Kidney (tissue), 13 donors: ENCODE measurements at regions not wholly inside any gene's neighbourhood (a gene's known extent, or its start where the extent isn't known, plus 50 kb on each side); places are given as distances from the start of the nearest gene placed in this dataset.

Experiments
- DNase-seq, 5 donors: peaks; one replicate each; pipeline ENCODE4 v3.0.0-alpha.2; 2013 to 2020
- FAIRE-seq: peaks from 2 replicates; lab custom pipeline; 2012; peaks lifted over from hg19 to GRCh38; lab: Jason Lieb, UNC
- H3K27ac ChIP-seq, 2 donors: one replicate each; pipeline ENCODE4 v1.7.0; 2013; ENCODE audit warnings: low read depth in 2 of 2, low read length in 2 of 2, inconsistent platforms in 1 of 2
- H3K27me3 ChIP-seq: one replicate; pipeline ENCODE4 v1.7.1; 2013; ENCODE audit warnings: low read length, inconsistent platforms; ENCODE audit not compliant: control insufficient read depth, insufficient read depth
- H3K36me3 ChIP-seq, 3 donors: one replicate each; pipeline versions ENCODE4 v1.7.0 to v1.7.1; 2013; ENCODE audit warnings: low read length in 3 of 3, control low read depth in 1 of 3, inconsistent platforms in 1 of 3; ENCODE audit not compliant: insufficient read depth in 3 of 3, control insufficient read depth in 2 of 3
- H3K4me1 ChIP-seq, 3 donors: one replicate each; pipeline versions ENCODE4 v1.7.0 to v1.7.1; 2013; ENCODE audit warnings: low read length in 3 of 3, inconsistent platforms in 1 of 3, low read depth in 1 of 3; ENCODE audit not compliant: control insufficient read depth in 2 of 3, insufficient read depth in 2 of 3
- H3K4me3 ChIP-seq, 3 donors: one replicate each; pipeline versions ENCODE4 v1.7.0 to v1.8.1; 2013; ENCODE audit warnings: low read length in 3 of 3, control low read depth in 1 of 3, inconsistent platforms in 1 of 3
- H3K9ac ChIP-seq, 3 donors: one replicate each; pipeline versions ENCODE4 v1.7.0 to v1.7.1; 2013; ENCODE audit warnings: low read length in 3 of 3, control low read depth in 1 of 3, inconsistent platforms in 1 of 3
- H3K9me3 ChIP-seq, 3 donors: one replicate each; pipeline versions ENCODE4 v1.7.0 to v1.7.1; 2013; ENCODE audit warnings: low read length in 3 of 3, control low read depth in 1 of 3, inconsistent platforms in 1 of 3; ENCODE audit not compliant: control insufficient read depth in 2 of 3, insufficient read depth in 1 of 3
- CTCF ChIP-seq: IDR thresholded peaks from 3 replicates; pipeline ENCODE4 v1.5.1; 2012; ENCODE audit warnings: mild to moderate bottlenecking, moderate library complexity, borderline replicate concordance; ENCODE audit not compliant: insufficient read depth; ENCODE audit errors: extremely low read depth
- intact Hi-C: fragments of 100-400 bp; cut with DNase I; formaldehyde crosslinking; loops from one replicate; pipeline ENCODE4 v1.11.1; 2022
- donor health status: control.
- donor health status: control.
- donor health status: control.
- donor health status: control.
- donor health status: control.
- donor health status: DM: yes; HTN: yes; CAD: no.
- donor health status: Normal renal cell carcinoma (clear cell type).

DNA sequence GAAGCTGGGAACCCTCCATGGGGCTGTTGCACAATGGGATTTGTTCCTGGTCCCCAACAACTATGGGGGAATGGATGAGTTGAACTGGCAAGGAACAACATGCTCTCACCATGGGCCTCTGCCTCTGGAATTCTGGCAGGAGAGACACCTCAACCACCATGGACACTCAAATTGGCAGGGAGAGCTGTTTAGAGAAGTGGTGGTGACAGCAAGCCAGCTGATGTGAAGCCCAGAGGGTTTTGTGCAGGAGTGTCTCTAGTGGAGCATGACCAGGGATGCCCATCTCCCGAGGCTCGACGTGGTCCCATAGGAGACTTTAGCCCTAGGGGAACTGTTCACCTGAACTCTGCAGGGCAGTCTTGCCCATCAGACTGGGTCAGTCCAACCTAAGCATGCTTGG lies 345.2 kb upstream of the CCDC196 start:
- H3K36me3 ChIP-seq, result no peaks in the 10 kb centered on the region

GRCh38 chr14:66141733-66142132 lies 344.4 kb upstream of the CCDC196 start:
- intact Hi-C loops, result no loop called here
- DNase-seq, result peak in 1 of 5 donors; percentile 60

More for the DNA sequence above, 345.2 kb upstream of the CCDC196 start:
- H3K27me3 ChIP-seq, result no peaks in the 10 kb centered on the region
- TF ChIP-seq CTCF, result no peak
- intact Hi-C loops, result no loop called here
- no peaks in the 10 kb centered on the region for H3K4me1 ChIP-seq
- no peak for FAIRE-seq
- no peak for DNase-seq
- no peaks in the 10 kb centered on the region for H3K9me3 ChIP-seq
- H3K27ac ChIP-seq, result no peak overlapping the region
- no peak overlapping the region for H3K9ac ChIP-seq
- H3K4me3 ChIP-seq, result no peak overlapping the region

GRCh38 chr14:66143387-66144112 lies 342.6 kb upstream of the CCDC196 start:
- Histone ChIP-seq H3K36me3 (no peaks in the 10 kb centered on the region), H3K4me3 (no peak overlapping the region), H3K27ac (no peak overlapping the region), H3K4me1 (no peaks in the 10 kb centered on the region), H3K9me3 (peaks cover 0 to 4% (median 2%) of the 10 kb centered on the region in 3 donors), H3K9ac (no peak overlapping the region), H3K27me3 (no peaks in the 10 kb centered on the region)
- intact Hi-C loops, result no loop called here
- no peak for FAIRE-seq
- DNase-seq, result no peak
- TF ChIP-seq CTCF, result no peak

More at GRCh38 chr14:66141733-66142132, 344.4 kb upstream of the CCDC196 start:
- Histone ChIP-seq H3K36me3 (no peaks in the 10 kb centered on the region), H3K27me3 (no peaks in the 10 kb centered on the region), H3K9me3 (no peaks in the 10 kb centered on the region), H3K9ac (no peak overlapping the region), H3K4me1 (no peaks in the 10 kb centered on the region), H3K4me3 (no peak overlapping the region), H3K27ac (no peak overlapping the region)
- FAIRE-seq, result no peak
- no peak for TF ChIP-seq CTCF
